ENCODE measurements at regions not wholly inside any gene's neighbourhood (a gene's known extent, or its start where the extent isn't known, plus 50 kb on each side); places are given as distances from the start of the nearest gene placed in this dataset.

GRCh38 chr6:101083533-101084175, 202.5 kb upstream of the ASCC3 start:
- H3K9me3 ChIP-seq (ENCODE audit: control insufficient read depth, insufficient read depth, low read length): no peaks in the 10 kb centered on the region
- no peaks in the 10 kb centered on the region for H3K36me3 ChIP-seq (ENCODE audit: control insufficient read depth, low read length)
- H3K79me2 ChIP-seq (ENCODE audit: control insufficient read depth, low read length): no peaks in the 10 kb centered on the region
- TF ChIP-seq EZH2phosphoT487 (IDR thresholded peaks at IDR 0.05; ENCODE audit: borderline replicate concordance, low read length): no peak
- TF ChIP-seq, protein P1, sequence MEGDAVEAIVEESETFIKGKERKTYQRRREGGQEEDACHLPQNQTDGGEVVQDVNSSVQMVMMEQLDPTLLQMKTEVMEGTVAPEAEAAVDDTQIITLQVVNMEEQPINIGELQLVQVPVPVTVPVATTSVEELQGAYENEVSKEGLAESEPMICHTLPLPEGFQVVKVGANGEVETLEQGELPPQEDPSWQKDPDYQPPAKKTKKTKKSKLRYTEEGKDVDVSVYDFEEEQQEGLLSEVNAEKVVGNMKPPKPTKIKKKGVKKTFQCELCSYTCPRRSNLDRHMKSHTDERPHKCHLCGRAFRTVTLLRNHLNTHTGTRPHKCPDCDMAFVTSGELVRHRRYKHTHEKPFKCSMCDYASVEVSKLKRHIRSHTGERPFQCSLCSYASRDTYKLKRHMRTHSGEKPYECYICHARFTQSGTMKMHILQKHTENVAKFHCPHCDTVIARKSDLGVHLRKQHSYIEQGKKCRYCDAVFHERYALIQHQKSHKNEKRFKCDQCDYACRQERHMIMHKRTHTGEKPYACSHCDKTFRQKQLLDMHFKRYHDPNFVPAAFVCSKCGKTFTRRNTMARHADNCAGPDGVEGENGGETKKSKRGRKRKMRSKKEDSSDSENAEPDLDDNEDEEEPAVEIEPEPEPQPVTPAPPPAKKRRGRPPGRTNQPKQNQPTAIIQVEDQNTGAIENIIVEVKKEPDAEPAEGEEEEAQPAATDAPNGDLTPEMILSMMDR (IDR thresholded peaks at IDR 0.05; ENCODE audit: low read depth, low read length, poor library complexity, severe bottlenecking): no peak
- no peaks in the 10 kb centered on the region for H3K9me2 ChIP-seq (replicated peaks; ENCODE audit: control insufficient read depth, low read length)
- no peak overlapping the region for H3K4me3 ChIP-seq (ENCODE audit: low read length)
- no peak overlapping the region for H3K27ac ChIP-seq (ENCODE audit: low read depth, low read length)
- H4K20me1 ChIP-seq (ENCODE audit: control insufficient read depth, insufficient read depth, low read depth, low read length): no peaks in the 10 kb centered on the region
- no peaks in the 10 kb centered on the region for H3F3A ChIP-seq (ENCODE audit: control insufficient read depth, insufficient read depth)
- no peaks in the 10 kb centered on the region for H3K4me1 ChIP-seq (ENCODE audit: control insufficient read depth, low read length)
- H3K4me2 ChIP-seq (ENCODE audit: low read length): no peak overlapping the region
- no peaks in the 10 kb centered on the region for H3K27me3 ChIP-seq (ENCODE audit: control insufficient read depth, low read length)

DNA sequence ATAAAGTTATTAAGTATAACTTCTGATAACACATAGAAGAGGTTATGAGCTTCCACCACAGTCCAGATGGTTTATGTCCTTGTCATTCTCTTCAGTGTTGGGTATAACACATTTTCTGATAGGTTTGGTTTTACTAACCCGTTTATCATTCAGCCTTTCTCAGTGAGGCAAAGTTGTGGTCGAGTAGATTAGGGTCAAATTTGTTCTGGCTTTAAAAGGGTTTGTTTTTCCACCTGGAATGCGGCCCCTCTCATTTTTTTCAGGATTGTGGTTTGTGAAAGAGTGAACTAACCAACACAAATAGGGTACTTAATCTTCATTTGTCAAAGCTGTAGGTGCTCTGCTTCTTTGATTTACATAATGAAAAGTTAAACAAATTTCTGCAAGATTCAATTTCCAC, 204.2 kb upstream of the ASCC3 start:
- no peaks in the 10 kb centered on the region for H3K36me3 ChIP-seq (ENCODE audit: control insufficient read depth, low read length)
- H3K4me3 ChIP-seq (ENCODE audit: low read length): no peak overlapping the region
- H3K4me1 ChIP-seq (ENCODE audit: control insufficient read depth, low read length): no peaks in the 10 kb centered on the region
- no peaks in the 10 kb centered on the region for H3K27me3 ChIP-seq (ENCODE audit: control insufficient read depth, low read length)
- H3K4me2 ChIP-seq (ENCODE audit: low read length): no peak overlapping the region
- no peaks in the 10 kb centered on the region for H3K9me3 ChIP-seq (ENCODE audit: control insufficient read depth, insufficient read depth, low read length)
- no peak overlapping the region for H3K27ac ChIP-seq (ENCODE audit: low read depth, low read length)
- no peaks in the 10 kb centered on the region for H3K79me2 ChIP-seq (ENCODE audit: control insufficient read depth, low read length)
- H3F3A ChIP-seq (ENCODE audit: control insufficient read depth, insufficient read depth): no peaks in the 10 kb centered on the region
- no peak for TF ChIP-seq EZH2phosphoT487 (IDR thresholded peaks at IDR 0.05; ENCODE audit: borderline replicate concordance, low read length)
- TF ChIP-seq, protein P1 (IDR thresholded peaks at IDR 0.05; ENCODE audit: low read depth, low read length, poor library complexity, severe bottlenecking): no peak
- H4K20me1 ChIP-seq (ENCODE audit: control insufficient read depth, insufficient read depth, low read depth, low read length): no peaks in the 10 kb centered on the region
- no peaks in the 10 kb centered on the region for H3K9me2 ChIP-seq (replicated peaks; ENCODE audit: control insufficient read depth, low read length)

GRCh38 chr6:101086473-101086872, 205.3 kb upstream of the ASCC3 start:
- Histone ChIP-seq H3F3A (ENCODE audit: control insufficient read depth, insufficient read depth) (no peaks in the 10 kb centered on the region), H3K79me2 (ENCODE audit: control insufficient read depth, low read length) (no peaks in the 10 kb centered on the region), H3K36me3 (ENCODE audit: control insufficient read depth, low read length) (no peaks in the 10 kb centered on the region), H3K4me1 (ENCODE audit: control insufficient read depth, low read length) (no peaks in the 10 kb centered on the region), H3K27ac (ENCODE audit: low read depth, low read length) (no peak overlapping the region), H4K20me1 (ENCODE audit: control insufficient read depth, insufficient read depth, low read depth, low read length) (no peaks in the 10 kb centered on the region), H3K9me2 (replicated peaks; ENCODE audit: control insufficient read depth, low read length) (no peaks in the 10 kb centered on the region), H3K27me3 (ENCODE audit: control insufficient read depth, low read length) (no peaks in the 10 kb centered on the region), H3K4me3 (ENCODE audit: low read length) (no peak overlapping the region), H3K4me2 (ENCODE audit: low read length) (no peak overlapping the region), H3K9me3 (ENCODE audit: control insufficient read depth, insufficient read depth, low read length) (peaks cover 3% of the 10 kb centered on the region; the same call in 1 of the 2 replicates)
- TF ChIP-seq EZH2phosphoT487 (IDR thresholded peaks at IDR 0.05; ENCODE audit: borderline replicate concordance, low read length): no peak
- TF ChIP-seq, protein P1 (IDR thresholded peaks at IDR 0.05; ENCODE audit: low read depth, low read length, poor library complexity, severe bottlenecking): no peak
